HEK293T (cell line): ENCODE measurements at regions not wholly inside any gene's neighbourhood (a gene's known extent, or its start where the extent isn't known, plus 50 kb on each side); places are given as distances from the start of the nearest gene placed in this dataset.

Source experiments
- ARNT ChIP-seq: fragments of 450-650 bp; IDR thresholded peaks from 2 replicates; pipeline ENCODE4 v1.6.1; 2017; ENCODE audit warnings: mild to moderate bottlenecking
- BHLHE40 ChIP-seq: fragments of 450-650 bp; IDR thresholded peaks from 2 replicates; pipeline ENCODE4 v1.6.1; 2016; ENCODE audit warnings: mild to moderate bottlenecking, moderate library complexity, borderline replicate concordance
- ELF4 ChIP-seq: fragments of 450-650 bp; IDR thresholded peaks from 2 replicates; pipeline ENCODE4 v1.6.1; 2017; ENCODE audit warnings: antibody characterized with exemption
- FOXK2 ChIP-seq: fragments of 450-650 bp; IDR thresholded peaks from 2 replicates; pipeline ENCODE4 v1.6.1; 2016; ENCODE audit warnings: mild to moderate bottlenecking
- FOXM1 ChIP-seq: fragments of 450-650 bp; IDR thresholded peaks from 2 replicates; pipeline ENCODE4 v1.6.1; 2017; ENCODE audit warnings: mild to moderate bottlenecking, borderline replicate concordance
- HDGF ChIP-seq: fragments of 450-650 bp; IDR thresholded peaks from 2 replicates; pipeline ENCODE4 v1.6.1; 2017; ENCODE audit warnings: antibody characterized with exemption, borderline replicate concordance
- L3MBTL2 ChIP-seq: fragments of 450-650 bp; conservative IDR thresholded peaks from 2 replicates; pipeline ENCODE4 v1.6.1; 2016; ENCODE audit warnings: mild to moderate bottlenecking
- SP1 ChIP-seq: fragments of 450-650 bp; IDR thresholded peaks from 2 replicates; pipeline ENCODE4 v1.6.1; 2017
- SUZ12 ChIP-seq: fragments of 450-650 bp; IDR thresholded peaks from 2 replicates; pipeline ENCODE4 v1.6.1; 2016; ENCODE audit warnings: mild to moderate bottlenecking
- TARDBP ChIP-seq: fragments of 450-650 bp; IDR thresholded peaks from 2 replicates; pipeline ENCODE4 v1.6.1; 2016
- ZNF384 ChIP-seq: fragments of 450-650 bp; IDR thresholded peaks from 2 replicates; pipeline ENCODE4 v1.6.1; 2016

DNA sequence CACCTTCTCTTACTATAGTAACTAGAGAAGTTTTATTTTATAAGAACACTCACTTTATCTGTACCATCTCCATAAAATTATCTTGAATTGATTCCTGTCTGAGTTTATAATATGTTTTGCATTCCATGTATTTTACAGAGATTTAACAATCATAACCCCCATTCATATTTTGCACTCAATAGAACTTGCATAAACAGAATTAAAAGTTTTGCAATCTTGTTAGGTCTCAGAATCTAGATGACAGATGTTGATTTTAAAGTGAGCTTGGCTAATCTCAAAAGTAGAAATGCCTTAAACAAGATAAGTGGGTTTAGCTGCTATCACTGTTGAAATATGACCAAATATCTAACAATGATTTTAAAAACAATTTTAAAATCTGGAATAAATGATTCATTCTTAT lies 107.9 kb upstream of the EPHA6 start:
- TF ChIP-seq ELF4 (no peak), BHLHE40 (no peak), FOXM1 (no peak), TARDBP (no peak), ARNT (no peak), L3MBTL2 (no peak), SP1 (no peak), FOXK2 (no peak), SUZ12 (no peak), ZNF384 (no peak), HDGF (no peak)
